ENCODE measurements at regions not wholly inside any gene's neighbourhood (a gene's known extent, or its start where the extent isn't known, plus 50 kb on each side); places are given as distances from the start of the nearest gene placed in this dataset.

- TF ChIP-seq CTCF (IDR thresholded peaks at IDR 0.05; ENCODE audit: extremely low read depth, insufficient read depth, missing control alignments): no peak
- in situ Hi-C loops (cut with MboI; ENCODE audit: low pct_unique_long_range_greater_than_20kb, low sequenced_read_pairs, unreplicated experiment): no loop called here
Measured at GRCh38 chr11:25206762-25207161, 709.9 kb downstream of the LUZP2 start.

GRCh38 chr11:25211635-25212254 is 714.9 kb downstream of the LUZP2 start:
- in situ Hi-C loops (cut with MboI; ENCODE audit: low pct_unique_long_range_greater_than_20kb, low sequenced_read_pairs, unreplicated experiment): no loop called here
- no peak for DNase-seq (ENCODE audit: low spot score)
- no peak for TF ChIP-seq CTCF (IDR thresholded peaks at IDR 0.05; ENCODE audit: extremely low read depth, insufficient read depth, missing control alignments)

More at GRCh38 chr11:25206762-25207161, 709.9 kb downstream of the LUZP2 start:
- DNase-seq (ENCODE audit: low spot score): no peak

GRCh38 chr11:25214535-25215176 is 717.8 kb downstream of the LUZP2 start:
- in situ Hi-C loops (cut with MboI; ENCODE audit: low pct_unique_long_range_greater_than_20kb, low sequenced_read_pairs, unreplicated experiment): no loop called here

GRCh38 chr11:25218036-25218435 is 721.2 kb downstream of the LUZP2 start:
- DNase-seq (ENCODE audit: low spot score): no peak
- no peak for TF ChIP-seq CTCF (IDR thresholded peaks at IDR 0.05; ENCODE audit: extremely low read depth, insufficient read depth, missing control alignments)
- in situ Hi-C loops (cut with MboI; ENCODE audit: low pct_unique_long_range_greater_than_20kb, low sequenced_read_pairs, unreplicated experiment): no loop called here

More at GRCh38 chr11:25214535-25215176, 717.8 kb downstream of the LUZP2 start:
- DNase-seq (ENCODE audit: low spot score): no peak
- no peak for TF ChIP-seq CTCF (IDR thresholded peaks at IDR 0.05; ENCODE audit: extremely low read depth, insufficient read depth, missing control alignments)

GRCh38 chr11:25225078-25225477 is 728.2 kb downstream of the LUZP2 start:
- no peak for DNase-seq (ENCODE audit: low spot score)
- TF ChIP-seq CTCF (IDR thresholded peaks at IDR 0.05; ENCODE audit: extremely low read depth, insufficient read depth, missing control alignments): no peak
- in situ Hi-C loops (cut with MboI; ENCODE audit: low pct_unique_long_range_greater_than_20kb, low sequenced_read_pairs, unreplicated experiment): no loop called here

- TF ChIP-seq CTCF (IDR thresholded peaks at IDR 0.05; ENCODE audit: extremely low read depth, insufficient read depth, missing control alignments): no peak
- no peak for DNase-seq (ENCODE audit: low spot score)
- in situ Hi-C loops (cut with MboI; ENCODE audit: low pct_unique_long_range_greater_than_20kb, low sequenced_read_pairs, unreplicated experiment): no loop called here
Measured at GRCh38 chr11:25242928-25243327, 746.1 kb downstream of the LUZP2 start.
